Fibroblast of peridontal ligament (primary cell): ENCODE measurements at regions not wholly inside any gene's neighbourhood (a gene's known extent, or its start where the extent isn't known, plus 50 kb on each side); places are given as distances from the start of the nearest gene placed in this dataset.
"Not testable (repeated sequence)": the region's sequence is repeated elsewhere in the genome, so short reads cannot be mapped to it uniquely, and the experiment has no call there.

Experiments
- DNase-seq: peaks from one replicate; pipeline ENCODE4 v3.0.0-alpha.2; 2010; ENCODE audit errors: extremely low read depth

DNA sequence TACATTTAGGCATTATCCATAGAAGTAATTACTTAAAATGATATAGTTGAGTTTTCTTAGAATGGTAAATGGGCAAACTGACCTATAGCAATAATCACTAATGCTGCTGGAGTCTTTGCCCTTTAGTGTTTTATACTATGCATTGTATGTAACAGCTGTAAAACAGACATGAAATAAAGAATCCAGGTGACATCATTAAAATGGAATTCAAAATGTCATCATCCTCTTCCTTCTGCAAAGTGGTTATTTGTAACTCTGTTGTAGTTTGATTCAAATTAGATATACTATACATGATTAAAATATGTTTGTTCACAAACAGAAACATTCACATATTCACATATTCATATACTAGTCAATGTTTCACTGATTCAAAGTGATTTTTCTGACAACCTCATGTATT is 598.8 kb downstream of the SLC16A7 start:
- no peak for DNase-seq

DNA sequence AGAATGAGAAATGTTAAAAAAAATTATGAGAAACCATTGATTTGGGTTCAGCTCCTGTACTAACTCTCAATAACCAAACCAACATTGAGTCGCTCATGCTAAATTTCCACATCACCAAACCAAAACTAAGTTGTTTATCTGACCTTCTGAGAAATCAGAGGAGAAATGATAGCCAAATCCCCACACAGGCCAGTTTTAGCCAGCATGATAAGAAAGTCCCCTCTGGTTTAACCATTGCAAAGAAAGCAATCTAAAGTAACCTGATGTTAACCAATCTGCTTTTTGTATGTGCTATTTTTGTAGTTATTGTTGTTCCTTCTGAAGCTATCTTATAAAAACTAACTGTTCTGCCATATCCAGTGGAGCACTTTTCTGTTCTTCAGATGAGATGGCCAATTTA is 599.7 kb downstream of the SLC16A7 start:
- no peak for DNase-seq

DNA sequence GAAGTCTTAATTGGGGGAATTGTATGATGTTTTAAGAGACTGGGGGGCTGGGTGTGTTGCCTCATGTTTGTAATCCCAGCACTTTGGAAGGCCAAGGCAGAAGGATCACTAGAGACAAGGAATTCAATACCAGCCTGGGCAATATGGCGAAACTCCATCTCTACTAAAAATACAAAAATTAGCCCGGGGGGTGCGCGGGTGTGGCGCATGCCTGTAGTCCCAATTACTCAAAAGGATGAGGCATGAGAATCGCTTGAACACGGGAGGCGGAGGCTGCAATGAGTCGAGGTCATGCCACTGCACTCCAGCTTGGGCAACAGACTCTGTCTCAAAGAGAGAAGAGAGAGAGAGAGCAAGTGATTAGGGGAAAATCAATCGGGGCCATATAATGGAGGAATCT is 600.5 kb downstream of the SLC16A7 start:
- no peak for DNase-seq

DNA sequence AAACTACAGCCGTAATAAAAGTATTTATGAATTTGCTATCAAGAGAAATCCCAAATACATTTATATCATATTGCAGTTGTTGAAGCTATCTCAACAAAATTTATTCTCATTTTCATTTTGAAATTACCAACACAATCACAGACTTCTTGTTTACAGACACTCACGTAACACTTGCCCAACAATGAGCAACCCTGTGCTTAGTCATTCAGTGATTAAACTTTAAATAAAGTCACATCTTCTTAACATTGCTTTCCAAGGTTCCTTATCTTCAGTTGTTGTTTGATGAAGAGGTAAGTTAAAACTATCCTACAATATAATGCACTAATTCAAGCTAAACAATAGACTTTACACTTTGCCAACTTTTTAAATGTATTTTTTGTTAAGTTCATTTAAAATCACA is 601.8 kb downstream of the SLC16A7 start:
- DNase-seq, result no peak

DNA sequence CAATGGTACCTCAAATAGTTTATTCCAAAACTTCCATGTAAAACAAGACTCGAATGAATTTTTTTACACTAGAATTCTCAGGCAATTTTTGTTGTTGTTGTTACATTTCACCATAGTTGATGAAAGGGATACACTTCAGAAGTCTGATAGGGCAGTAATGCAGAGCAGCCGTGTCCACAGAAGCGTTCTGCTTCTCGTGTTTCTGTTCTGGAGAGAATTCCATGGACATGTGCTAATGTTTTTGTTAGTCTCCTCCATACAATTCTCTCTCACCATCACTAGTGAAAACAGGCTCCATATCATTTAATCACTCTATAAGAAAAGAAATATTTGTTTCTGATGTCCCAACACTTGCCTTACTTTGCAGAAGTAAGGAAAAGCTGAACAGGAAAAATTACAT is 606.1 kb downstream of the SLC16A7 start:
- DNase-seq, result no peak

DNA sequence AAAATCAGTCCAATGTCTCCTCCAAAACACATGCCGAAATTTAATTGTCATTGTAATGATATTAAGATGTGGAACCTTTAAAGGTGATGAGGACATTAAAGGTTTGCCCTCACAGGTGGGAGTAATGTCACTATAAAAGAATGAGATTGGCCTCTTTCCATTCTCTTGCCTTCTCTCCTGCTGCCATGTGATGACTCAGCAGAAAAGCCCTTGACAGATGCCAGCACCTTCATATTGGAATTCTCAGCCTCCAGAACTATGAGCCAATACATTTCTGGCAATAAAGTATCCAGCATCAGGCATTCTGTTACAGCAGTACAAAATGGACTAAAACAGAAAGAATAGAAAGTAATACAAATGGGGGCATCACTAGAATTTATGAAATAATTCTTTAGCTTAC is 609.7 kb downstream of the SLC16A7 start:
- no peak for DNase-seq

DNA sequence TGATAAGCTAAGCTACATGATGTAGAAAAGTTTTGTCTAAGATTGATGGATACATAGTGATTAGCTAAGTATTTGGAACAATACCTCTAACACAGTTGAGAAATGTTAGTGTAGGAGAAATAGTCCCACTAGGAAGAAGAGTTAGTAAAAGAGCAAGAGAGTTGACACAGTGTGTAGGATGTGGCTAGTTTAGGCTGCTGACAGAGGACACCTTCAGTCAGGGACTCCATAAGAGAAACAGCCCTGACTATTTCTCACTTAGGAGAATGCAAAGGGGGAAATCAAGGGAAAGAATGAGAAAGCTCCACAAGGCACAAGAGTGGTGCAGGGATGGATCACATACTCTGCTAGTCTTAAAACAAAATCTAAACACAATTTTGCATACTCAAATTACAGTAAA is 613.7 kb downstream of the SLC16A7 start:
- no peak for DNase-seq

DNA sequence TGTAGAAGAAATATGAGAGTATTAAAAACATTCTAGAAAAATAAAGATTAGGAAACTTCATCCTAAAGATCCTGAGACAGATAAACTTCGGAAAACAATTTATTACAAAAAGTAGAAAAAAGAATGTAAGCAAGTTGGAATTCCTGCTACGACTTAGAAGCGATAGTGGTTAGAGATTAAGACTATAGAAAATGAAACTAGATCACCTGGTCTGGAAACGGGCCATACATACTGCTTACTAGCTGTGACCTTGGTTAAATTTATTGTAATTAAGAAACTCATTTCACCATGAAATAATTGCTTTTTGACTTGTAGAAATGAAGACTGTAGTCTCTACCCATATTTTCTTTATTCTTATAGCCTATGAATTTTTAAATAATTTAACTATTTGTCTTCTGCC is 614.1 kb downstream of the SLC16A7 start:
- no peak for DNase-seq

DNA sequence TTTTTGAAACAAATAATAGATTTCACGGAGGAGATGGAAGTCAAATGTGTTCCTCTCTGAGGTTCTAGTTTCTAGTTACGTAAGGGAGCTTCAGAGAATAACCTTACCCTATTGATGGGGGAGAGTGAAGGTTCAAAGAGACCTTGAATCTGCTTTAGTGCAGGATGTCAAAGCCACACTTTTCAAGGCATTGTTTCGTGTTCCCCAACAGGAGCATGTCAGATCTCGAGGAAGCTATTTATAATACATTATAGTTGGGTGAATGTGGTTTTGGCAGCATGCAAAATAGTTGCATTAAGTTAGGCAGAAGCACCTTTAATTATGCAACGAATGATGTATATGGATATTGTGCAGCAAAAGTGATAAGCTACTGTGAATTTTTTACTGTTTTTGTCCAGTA is 614.9 kb downstream of the SLC16A7 start:
- no peak for DNase-seq

DNA sequence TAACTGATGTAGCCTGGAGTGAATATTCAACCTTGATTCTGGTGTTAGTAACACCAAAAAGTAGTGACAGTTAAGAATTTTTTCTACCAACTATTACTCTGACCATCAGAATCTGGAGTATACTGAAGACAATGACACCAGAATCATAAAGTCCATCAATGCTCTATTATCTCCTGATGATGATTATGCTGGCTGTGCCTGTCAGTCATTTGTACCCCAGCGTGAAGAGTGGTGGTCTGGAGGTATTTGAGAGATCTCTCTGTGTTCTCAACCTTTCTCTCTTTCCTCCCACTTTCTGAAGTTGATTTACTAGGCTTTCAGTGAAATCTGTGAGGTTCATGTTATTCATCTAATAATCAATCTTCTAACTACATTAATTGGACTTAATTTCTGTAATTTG is 615.4 kb downstream of the SLC16A7 start:
- DNase-seq, result no peak

DNA sequence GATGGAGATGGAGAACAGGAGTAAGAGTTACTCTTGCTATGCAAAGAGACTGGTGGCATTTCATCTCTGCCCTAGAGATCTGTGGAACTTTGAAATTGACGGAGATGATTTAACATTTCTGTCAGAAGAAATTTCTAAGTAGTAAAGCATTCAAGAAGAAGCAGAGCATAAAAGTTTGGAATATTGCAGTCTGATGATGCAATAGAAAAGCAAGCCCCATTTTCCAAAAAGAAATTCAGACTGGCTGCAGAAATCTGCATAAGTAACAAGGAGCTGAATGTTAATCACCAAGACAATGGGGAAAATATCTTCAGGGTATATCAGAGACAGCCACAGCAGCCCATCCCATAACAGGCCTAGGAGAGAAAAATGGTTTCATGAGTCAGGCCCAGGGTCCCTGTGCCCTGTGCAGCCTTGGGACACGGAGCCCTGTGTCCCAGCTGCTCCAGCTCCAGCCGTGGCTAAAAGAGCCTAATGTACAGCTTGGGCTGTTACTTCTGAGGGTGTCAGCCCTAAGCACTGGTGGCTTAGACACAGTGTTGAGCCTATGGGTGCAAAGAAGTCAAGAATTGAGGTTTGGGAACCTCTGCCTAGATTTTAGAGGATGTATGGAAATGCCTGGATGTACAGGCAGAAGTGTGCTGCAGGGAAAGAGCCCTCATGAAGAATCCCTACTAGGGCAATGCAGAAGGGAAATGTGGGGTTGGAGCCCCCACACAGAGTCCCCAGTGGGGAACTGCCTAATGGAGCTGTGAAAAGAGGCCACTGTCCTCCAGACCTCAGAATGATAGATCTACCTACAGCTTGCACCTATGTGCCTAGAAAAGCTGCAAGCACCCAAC is 616.6 kb downstream of the SLC16A7 start:
- DNase-seq, result no peak

DNA sequence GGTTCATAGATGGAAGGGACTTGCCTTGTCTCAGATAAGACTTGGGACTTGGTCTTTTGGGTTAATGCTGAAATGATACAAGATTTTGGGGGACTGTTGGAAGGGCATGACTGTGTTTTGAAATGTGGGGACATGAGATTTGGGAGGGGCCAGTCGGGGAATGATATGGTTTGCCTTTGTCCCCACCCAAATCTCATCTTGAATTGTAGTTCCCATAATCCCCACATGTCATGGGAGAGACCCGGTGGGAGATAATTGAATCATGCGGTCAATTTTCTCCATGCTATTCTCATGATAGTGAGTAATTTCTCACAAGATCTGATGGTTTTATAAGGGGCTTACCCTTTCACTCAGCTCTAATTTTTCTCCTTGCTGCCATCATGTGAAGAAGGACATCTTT is 617.4 kb downstream of the SLC16A7 start:
- not testable (repeated sequence) for DNase-seq

DNA sequence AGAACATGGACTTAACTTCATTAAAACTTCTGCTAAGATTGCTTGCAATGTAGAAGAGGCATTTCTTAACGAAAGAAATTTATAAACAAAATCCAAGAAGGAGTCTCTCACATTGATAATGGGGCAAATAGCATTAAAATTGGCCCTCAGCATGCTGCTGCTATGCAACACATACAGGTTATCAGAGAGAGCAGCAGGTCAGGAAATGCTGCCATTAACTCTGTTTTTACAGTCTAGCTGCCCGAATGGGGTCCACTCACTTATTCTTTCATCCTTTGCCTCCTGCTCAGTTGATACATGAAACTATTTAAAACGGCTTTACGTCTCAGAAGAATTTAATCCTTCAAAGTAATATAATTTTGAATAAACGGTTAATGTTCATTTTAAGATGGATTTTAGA is 620.4 kb downstream of the SLC16A7 start:
- DNase-seq, result no peak

DNA sequence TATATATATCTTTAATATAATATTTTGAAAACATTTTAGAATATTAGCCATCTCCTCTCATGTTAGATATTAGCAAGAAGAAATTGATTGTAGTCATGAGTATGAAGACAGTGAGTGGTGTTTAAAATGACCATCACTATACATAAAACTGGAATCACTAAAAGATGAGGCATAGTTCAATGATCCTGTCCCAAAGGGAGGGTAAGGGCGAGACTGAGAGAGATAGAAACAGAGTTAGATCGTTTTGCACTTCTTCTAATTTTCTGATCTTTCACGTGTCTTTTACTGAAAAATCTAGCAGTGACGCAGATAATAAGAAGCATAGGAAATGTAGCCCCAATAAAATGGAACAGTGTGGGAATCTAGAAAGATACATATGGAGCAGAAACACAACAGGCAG is 627.4 kb downstream of the SLC16A7 start:
- no peak for DNase-seq

DNA sequence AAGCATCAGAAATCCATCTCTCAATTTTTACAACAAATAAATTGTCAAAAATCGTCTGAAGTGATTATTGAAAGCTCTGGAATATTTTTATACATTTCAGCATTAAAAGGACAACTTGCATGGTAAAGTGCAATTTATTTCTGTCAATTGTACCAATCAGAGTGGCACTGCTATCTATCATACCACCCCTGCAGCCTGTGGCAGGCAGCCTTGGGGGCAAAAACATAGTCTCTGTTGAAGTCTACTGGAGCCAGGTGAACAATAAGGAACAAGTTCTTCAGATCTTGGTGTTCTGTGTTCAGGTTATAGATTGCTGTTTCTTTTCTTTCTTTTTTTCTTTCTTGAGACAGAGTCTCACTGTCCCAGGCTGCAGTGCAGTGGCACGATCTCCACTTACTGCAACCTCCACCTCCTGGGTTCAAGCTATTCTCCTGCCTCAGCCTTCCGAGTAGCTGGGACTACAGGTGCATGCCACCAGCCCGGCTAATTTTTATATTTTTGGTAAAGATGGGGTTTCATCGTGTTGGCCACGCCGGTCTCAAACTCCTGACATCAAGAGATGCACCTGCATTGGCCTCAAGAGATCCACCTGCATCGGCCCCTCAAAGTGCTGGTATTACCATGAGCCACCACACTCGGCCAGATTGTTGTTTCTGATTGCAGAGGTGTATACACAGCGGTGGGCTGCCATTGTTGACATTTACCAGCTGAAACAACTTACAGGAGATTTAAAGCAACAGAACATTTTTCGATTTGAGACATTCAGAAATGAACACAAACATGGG is 629.6 kb downstream of the SLC16A7 start:
- no peak for DNase-seq

DNA sequence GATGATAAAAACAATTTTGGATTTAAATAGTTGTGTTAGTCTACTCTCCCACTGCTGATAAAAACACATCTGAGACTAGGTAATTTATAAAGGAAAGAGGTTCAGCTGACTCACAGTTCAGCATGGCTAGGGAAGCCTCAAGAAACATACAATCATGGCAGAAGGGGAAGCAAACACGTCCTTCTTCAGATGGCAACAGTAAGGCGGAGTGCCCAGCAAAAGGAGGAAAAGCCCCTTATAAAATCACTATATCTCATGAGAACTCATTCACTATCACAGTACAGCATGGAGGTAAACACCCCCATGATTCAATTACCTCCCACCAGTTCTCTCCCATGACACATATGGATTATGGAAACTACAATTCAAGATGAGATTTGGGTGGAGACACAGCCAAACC is 632.1 kb downstream of the SLC16A7 start:
- DNase-seq, result no peak

DNA sequence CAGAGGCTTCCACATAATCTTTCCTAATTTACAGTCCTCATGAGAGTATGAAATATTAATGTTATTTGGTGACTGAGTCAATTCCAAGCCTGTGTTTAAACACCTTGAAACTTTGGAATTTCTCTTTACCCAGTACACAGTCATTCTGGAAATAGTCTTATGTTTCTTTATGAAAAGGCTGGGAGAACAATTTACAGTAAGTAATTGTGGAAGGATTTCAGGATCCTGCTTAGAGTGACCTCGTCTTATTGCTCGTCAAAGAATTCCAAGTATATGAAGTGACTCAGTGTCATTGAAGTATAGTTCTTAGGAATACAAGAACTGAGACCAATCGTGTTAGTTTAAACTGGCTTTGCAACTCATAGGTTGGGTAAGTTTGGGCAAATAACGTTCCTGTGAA is 634.2 kb downstream of the SLC16A7 start:
- no peak for DNase-seq

DNA sequence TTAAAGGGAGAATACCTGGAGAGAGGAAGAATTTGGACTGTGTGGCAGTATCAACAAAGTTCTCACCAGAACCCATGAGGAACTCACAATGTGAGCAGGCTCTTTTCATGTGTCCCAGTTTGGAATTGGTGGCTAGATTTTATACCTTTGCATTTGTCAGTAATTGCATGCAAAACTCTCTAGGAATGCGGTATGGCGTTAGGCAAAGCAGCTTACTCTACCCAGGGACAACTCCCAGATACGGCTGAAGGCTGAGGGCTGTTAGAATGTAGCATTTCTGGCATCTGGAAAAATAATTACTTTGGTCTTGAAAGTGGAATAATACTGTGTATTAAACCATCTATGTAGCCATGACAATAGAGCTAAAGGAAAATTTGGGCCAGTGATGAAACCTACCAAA is 635.5 kb downstream of the SLC16A7 start:
- no peak for DNase-seq

DNA sequence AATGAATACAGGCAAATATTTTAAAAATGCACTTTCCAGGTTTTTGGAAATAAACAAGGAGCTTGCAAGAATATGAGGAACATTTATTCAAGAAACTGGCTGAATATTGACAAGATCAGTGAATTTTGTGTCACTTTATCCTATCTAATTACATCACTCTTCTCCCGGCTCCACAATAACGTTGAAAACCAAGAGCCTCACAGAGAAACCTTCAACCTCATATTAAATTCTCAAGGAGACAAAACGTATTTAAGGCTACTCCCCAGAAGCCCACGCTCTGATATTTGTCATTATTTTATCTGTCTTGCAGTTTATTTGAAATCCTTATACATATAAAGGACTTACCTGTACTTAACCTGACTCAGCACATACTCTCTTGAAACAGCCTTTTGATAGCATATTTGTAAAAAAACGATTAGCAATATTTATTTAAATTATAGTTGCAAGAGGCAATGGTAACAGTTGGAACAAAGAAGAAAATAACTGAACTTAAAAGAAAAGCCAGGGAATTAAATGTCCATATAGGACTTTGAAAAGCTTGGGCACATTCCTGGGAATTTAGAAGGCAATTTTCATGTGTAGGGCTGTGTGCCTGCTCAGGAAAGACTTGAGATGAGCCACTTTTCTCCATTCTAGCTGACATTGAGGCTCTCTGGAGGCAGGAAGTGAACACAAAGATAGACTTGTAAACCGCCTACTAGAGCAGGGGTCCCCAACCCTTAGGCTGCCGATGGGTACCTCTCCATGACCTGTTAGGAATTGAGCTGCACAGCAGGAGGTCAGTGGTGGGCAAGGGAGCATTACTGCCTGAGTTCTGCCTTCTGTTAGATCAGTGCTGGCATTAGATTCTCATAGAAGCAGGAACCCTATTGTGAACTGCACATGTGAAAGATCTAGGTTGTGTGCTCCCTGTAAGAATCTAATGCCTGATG is 636.4 kb downstream of the SLC16A7 start:
- DNase-seq, result no peak

DNA sequence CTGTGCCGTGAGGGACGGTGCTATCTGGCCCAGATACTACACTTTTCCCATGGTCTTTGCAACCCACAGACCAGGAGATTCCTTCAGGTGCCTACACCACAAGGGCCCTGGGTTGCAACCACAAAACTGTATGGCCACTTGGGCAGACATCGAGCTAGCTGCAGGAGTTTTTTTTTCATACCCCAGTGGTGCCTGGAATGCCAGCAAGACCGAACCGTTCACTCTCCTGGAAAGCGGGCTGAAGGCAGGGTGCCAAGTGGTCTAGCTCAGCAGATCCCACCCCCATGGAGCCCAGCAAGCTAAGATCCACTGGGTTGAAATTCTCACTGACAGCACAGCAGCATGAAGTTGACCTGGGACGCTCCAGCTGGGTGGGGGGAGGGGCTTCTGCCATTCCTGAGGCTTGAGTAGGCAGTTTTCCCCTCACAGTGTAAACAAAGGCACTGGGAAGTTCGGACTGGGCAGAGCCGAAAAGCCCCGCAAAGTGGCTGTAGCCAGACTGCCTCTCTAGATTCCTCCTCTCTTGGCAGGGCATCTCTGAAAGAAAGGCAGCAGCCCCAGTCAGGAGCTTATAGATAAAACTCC is 638.9 kb downstream of the SLC16A7 start:
- DNase-seq, result not testable (repeated sequence)

DNA sequence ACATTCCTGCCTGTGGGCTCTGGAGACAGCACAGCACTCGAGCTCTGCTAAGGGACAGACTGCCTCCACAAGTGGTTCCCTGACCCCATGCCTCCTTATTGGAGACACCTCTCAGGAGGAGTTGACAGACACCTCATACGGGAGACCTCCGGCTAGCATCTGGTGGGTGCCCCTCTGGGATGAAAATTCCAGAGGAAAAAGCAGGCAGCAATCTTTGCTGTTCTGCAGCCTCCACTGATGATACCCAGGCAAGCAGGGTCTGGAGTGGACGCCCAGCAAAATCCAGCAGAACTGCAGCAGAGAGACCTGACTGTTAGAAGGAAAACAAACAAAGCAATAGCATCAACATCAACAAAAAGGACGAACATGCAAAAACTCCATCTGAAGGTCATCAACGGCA is 639.4 kb downstream of the SLC16A7 start:
- no peak for DNase-seq

DNA sequence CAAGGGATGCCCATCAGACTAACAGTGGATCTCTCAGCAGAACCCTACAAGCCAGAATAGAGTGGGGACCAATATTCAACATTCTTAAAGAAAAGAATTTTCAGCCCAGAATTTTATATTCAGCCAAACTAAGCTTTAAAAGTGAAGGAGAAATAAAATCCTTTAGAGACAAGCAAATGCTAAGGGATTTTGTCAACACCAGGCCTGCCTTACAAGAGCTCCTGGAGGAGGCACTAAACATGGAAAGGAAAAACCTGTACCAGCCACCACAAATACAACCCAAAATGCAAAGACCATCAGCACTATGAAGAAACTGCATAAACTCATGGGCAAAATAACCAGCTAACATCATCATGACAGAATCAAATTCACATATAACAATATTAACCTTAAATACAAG is 640.6 kb downstream of the SLC16A7 start:
- not testable (repeated sequence) for DNase-seq
